ENCODE measurements at regions not wholly inside any gene's neighbourhood (a gene's known extent, or its start where the extent isn't known, plus 50 kb on each side); places are given as distances from the start of the nearest gene placed in this dataset.

- TF ChIP-seq HOXA7 (CRISPR knock-in tag; IDR thresholded peaks at IDR 0.05; ENCODE audit: borderline replicate concordance) (no peak), SCRT2 (tag by site-specific recombination; IDR thresholded peaks at IDR 0.05) (no peak), GLI4 (tag by site-specific recombination; IDR thresholded peaks at IDR 0.05) (no peak), ZNF350 (tag by site-specific recombination; IDR thresholded peaks at IDR 0.05) (no peak), ZNF366 (tag by site-specific recombination; conservative IDR thresholded peaks at IDR 0.05) (no peak), ZNF571 (tag by site-specific recombination; IDR thresholded peaks at IDR 0.05) (no peak), ZNF292 (tag by site-specific recombination; IDR thresholded peaks at IDR 0.05; ENCODE audit: borderline replicate concordance, low read depth) (no peak), ZFP41 (tag by site-specific recombination; IDR thresholded peaks at IDR 0.05; ENCODE audit: borderline replicate concordance) (no peak), ZNF580 (tag by site-specific recombination; IDR thresholded peaks at IDR 0.05) (no peak), ZNF423 (tag by site-specific recombination; IDR thresholded peaks at IDR 0.05) (no peak), ZNF266 (tag by site-specific recombination; IDR thresholded peaks at IDR 0.05; ENCODE audit: low read depth) (no peak), ZNF324 (tag by site-specific recombination; IDR thresholded peaks at IDR 0.05) (no peak), ZNF433 (tag by site-specific recombination; IDR thresholded peaks at IDR 0.05; ENCODE audit: low read depth) (no peak)
- TF ChIP-seq, protein P1, sequence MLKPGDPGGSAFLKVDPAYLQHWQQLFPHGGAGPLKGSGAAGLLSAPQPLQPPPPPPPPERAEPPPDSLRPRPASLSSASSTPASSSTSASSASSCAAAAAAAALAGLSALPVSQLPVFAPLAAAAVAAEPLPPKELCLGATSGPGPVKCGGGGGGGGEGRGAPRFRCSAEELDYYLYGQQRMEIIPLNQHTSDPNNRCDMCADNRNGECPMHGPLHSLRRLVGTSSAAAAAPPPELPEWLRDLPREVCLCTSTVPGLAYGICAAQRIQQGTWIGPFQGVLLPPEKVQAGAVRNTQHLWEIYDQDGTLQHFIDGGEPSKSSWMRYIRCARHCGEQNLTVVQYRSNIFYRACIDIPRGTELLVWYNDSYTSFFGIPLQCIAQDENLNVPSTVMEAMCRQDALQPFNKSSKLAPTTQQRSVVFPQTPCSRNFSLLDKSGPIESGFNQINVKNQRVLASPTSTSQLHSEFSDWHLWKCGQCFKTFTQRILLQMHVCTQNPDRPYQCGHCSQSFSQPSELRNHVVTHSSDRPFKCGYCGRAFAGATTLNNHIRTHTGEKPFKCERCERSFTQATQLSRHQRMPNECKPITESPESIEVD (tag by site-specific recombination; IDR thresholded peaks at IDR 0.05): no peak
- TF ChIP-seq, protein P2, sequence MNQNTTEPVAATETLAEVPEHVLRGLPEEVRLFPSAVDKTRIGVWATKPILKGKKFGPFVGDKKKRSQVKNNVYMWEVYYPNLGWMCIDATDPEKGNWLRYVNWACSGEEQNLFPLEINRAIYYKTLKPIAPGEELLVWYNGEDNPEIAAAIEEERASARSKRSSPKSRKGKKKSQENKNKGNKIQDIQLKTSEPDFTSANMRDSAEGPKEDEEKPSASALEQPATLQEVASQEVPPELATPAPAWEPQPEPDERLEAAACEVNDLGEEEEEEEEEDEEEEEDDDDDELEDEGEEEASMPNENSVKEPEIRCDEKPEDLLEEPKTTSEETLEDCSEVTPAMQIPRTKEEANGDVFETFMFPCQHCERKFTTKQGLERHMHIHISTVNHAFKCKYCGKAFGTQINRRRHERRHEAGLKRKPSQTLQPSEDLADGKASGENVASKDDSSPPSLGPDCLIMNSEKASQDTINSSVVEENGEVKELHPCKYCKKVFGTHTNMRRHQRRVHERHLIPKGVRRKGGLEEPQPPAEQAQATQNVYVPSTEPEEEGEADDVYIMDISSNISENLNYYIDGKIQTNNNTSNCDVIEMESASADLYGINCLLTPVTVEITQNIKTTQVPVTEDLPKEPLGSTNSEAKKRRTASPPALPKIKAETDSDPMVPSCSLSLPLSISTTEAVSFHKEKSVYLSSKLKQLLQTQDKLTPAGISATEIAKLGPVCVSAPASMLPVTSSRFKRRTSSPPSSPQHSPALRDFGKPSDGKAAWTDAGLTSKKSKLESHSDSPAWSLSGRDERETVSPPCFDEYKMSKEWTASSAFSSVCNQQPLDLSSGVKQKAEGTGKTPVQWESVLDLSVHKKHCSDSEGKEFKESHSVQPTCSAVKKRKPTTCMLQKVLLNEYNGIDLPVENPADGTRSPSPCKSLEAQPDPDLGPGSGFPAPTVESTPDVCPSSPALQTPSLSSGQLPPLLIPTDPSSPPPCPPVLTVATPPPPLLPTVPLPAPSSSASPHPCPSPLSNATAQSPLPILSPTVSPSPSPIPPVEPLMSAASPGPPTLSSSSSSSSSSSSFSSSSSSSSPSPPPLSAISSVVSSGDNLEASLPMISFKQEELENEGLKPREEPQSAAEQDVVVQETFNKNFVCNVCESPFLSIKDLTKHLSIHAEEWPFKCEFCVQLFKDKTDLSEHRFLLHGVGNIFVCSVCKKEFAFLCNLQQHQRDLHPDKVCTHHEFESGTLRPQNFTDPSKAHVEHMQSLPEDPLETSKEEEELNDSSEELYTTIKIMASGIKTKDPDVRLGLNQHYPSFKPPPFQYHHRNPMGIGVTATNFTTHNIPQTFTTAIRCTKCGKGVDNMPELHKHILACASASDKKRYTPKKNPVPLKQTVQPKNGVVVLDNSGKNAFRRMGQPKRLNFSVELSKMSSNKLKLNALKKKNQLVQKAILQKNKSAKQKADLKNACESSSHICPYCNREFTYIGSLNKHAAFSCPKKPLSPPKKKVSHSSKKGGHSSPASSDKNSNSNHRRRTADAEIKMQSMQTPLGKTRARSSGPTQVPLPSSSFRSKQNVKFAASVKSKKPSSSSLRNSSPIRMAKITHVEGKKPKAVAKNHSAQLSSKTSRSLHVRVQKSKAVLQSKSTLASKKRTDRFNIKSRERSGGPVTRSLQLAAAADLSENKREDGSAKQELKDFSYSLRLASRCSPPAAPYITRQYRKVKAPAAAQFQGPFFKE (tag by site-specific recombination; IDR thresholded peaks at IDR 0.05; ENCODE audit: borderline replicate concordance): no peak
- POLR2A ChIA-PET: no interaction called here
These were observed 1063.2 kb upstream of the ACO1 start for GRCh38 chr9:31321256-31321655.

GRCh38 chr9:31321686-31322085 lies 1062.8 kb upstream of the ACO1 start:
- TF ChIP-seq GLI4 (tag by site-specific recombination; IDR thresholded peaks at IDR 0.05) (no peak), ZNF585B (tag by site-specific recombination; IDR thresholded peaks at IDR 0.05) (no peak), ZNF416 (tag by site-specific recombination; IDR thresholded peaks at IDR 0.05) (no peak), OSR2 (tag by site-specific recombination; IDR thresholded peaks at IDR 0.05) (no peak), ZNF426 (tag by site-specific recombination; IDR thresholded peaks at IDR 0.05) (no peak), ZNF76 (tag by site-specific recombination; IDR thresholded peaks at IDR 0.05; ENCODE audit: borderline replicate concordance, low read depth) (no peak)
- TF ChIP-seq, protein P3, sequence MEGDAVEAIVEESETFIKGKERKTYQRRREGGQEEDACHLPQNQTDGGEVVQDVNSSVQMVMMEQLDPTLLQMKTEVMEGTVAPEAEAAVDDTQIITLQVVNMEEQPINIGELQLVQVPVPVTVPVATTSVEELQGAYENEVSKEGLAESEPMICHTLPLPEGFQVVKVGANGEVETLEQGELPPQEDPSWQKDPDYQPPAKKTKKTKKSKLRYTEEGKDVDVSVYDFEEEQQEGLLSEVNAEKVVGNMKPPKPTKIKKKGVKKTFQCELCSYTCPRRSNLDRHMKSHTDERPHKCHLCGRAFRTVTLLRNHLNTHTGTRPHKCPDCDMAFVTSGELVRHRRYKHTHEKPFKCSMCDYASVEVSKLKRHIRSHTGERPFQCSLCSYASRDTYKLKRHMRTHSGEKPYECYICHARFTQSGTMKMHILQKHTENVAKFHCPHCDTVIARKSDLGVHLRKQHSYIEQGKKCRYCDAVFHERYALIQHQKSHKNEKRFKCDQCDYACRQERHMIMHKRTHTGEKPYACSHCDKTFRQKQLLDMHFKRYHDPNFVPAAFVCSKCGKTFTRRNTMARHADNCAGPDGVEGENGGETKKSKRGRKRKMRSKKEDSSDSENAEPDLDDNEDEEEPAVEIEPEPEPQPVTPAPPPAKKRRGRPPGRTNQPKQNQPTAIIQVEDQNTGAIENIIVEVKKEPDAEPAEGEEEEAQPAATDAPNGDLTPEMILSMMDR (tag by site-specific recombination; IDR thresholded peaks at IDR 0.05): no peak
- H3K9me3 ChIP-seq (ENCODE audit: control insufficient read depth, insufficient read depth, low read depth, low read length): no peaks in the 10 kb centered on the region
- no peak overlapping the region for H3K27ac ChIP-seq (ENCODE audit: extremely low read depth, low read depth, low read length)
- no peak overlapping the region for H3K4me3 ChIP-seq (ENCODE audit: low read depth, low read length)
- ChIA-PET CTCF (no interaction called here), POLR2A (no interaction called here)
- H3K36me3 ChIP-seq (ENCODE audit: control insufficient read depth in 2 of 2, insufficient read depth in 1 of 2, low read length in 2 of 2): no peaks in the 10 kb centered on the region
- no peaks in the 10 kb centered on the region for H3K4me1 ChIP-seq (ENCODE audit: control insufficient read depth, insufficient read depth, low read length)

More at GRCh38 chr9:31321256-31321655, 1063.2 kb upstream of the ACO1 start:
- Histone ChIP-seq H3K9me3 (ENCODE audit: control insufficient read depth, insufficient read depth, low read depth, low read length) (no peaks in the 10 kb centered on the region), H3K27ac (ENCODE audit: extremely low read depth, low read depth, low read length) (no peak overlapping the region), H3K4me1 (ENCODE audit: control insufficient read depth, insufficient read depth, low read length) (no peaks in the 10 kb centered on the region), H3K4me3 (ENCODE audit: low read depth, low read length) (no peak overlapping the region), H3K36me3 (ENCODE audit: control insufficient read depth in 2 of 2, insufficient read depth in 1 of 2, low read length in 2 of 2) (no peaks in the 10 kb centered on the region)
- CTCF ChIA-PET: no interaction called here

All from HEK293 (cell line).